DMS 273 treated with DMSO at 0.1 percent for 48 hours (cell line): ENCODE measurements at regions not wholly inside any gene's neighbourhood (a gene's known extent, or its start where the extent isn't known, plus 50 kb on each side); places are given as distances from the start of the nearest gene placed in this dataset.

Experiments used
- DNase-seq: peaks from one replicate; lab custom pipeline; 2025; lab: John Stamatoyannopoulos, UW

GRCh38 chr6:10248378-10248843, 166.5 kb downstream of the TFAP2A start:
- DNase-seq, result no peak

- no peak for DNase-seq
These were observed 177.4 kb downstream of the TFAP2A start for GRCh38 chr6:10237298-10238038.

GRCh38 chr6:10235344-10235743, 179.5 kb downstream of the TFAP2A start:
- no peak for DNase-seq

- no peak for DNase-seq
These were observed 184.3 kb downstream of the TFAP2A start for GRCh38 chr6:10230531-10230930.

GRCh38 chr6:10223841-10224240, 191.0 kb downstream of the TFAP2A start:
- no peak for DNase-seq

- no peak for DNase-seq
These were observed 193.7 kb downstream of the TFAP2A start for GRCh38 chr6:10221178-10221577.

GRCh38 chr6:10219510-10219909, 195.4 kb downstream of the TFAP2A start:
- DNase-seq, result no peak

- DNase-seq, result no peak
These were observed 197.8 kb downstream of the TFAP2A start for GRCh38 chr6:10217111-10217510.

- no peak for DNase-seq
These were observed 199.4 kb downstream of the TFAP2A start for GRCh38 chr6:10215326-10216110.

GRCh38 chr6:10210052-10210451, 204.8 kb downstream of the TFAP2A start:
- no peak for DNase-seq

GRCh38 chr6:10205892-10206291, 209.0 kb downstream of the TFAP2A start:
- no peak for DNase-seq

GRCh38 chr6:10205120-10205519, 209.8 kb downstream of the TFAP2A start:
- no peak for DNase-seq

- DNase-seq, result no peak
These were observed 211.2 kb downstream of the TFAP2A start for GRCh38 chr6:10203651-10204050.

- no peak for DNase-seq
These were observed 212.3 kb downstream of the TFAP2A start for GRCh38 chr6:10202581-10202980.

- DNase-seq, result no peak
These were observed 213.0 kb downstream of the TFAP2A start for GRCh38 chr6:10201606-10202510.

GRCh38 chr6:10196090-10196489, 218.8 kb downstream of the TFAP2A start:
- DNase-seq, result no peak

- no peak for DNase-seq
These were observed 219.8 kb downstream of the TFAP2A start for GRCh38 chr6:10194816-10195672.

GRCh38 chr6:10193321-10193720, 221.6 kb downstream of the TFAP2A start:
- DNase-seq, result no peak

GRCh38 chr6:10190042-10190441, 224.8 kb downstream of the TFAP2A start:
- DNase-seq, result no peak

GRCh38 chr6:10184371-10185227, 230.3 kb downstream of the TFAP2A start:
- no peak for DNase-seq
